Neuronal stem cell (in vitro differentiated cells): ENCODE measurements at regions not wholly inside any gene's neighbourhood (a gene's known extent, or its start where the extent isn't known, plus 50 kb on each side); places are given as distances from the start of the nearest gene placed in this dataset.
"Not testable (repeated sequence)": the region's sequence is repeated elsewhere in the genome, so short reads cannot be mapped to it uniquely, and the experiment has no call there.

Experiments used
- DNase-seq: peaks from one replicate; pipeline ENCODE4 v3.0.0-alpha.2; 2013; ENCODE audit warnings: low spot score
- H2AFZ ChIP-seq: one replicate; pipeline ENCODE4 v1.6.1; 2013; ENCODE audit warnings: mild to moderate bottlenecking, low read length, inconsistent platforms
- H2AK5ac ChIP-seq: 2 replicates; pipeline ENCODE4 v1.6.1; 2013; ENCODE audit warnings: low read depth, mild to moderate bottlenecking, inconsistent platforms, low read length, moderate library complexity, mixed read lengths
- H2BK120ac ChIP-seq: 2 replicates; pipeline ENCODE4 v1.6.1; 2013; ENCODE audit warnings: low read depth, mild to moderate bottlenecking, inconsistent platforms, low read length, moderate library complexity, mixed read lengths
- H2BK12ac ChIP-seq: one replicate; pipeline ENCODE4 v1.6.1; 2013; ENCODE audit warnings: low read length, inconsistent platforms
- H2BK15ac ChIP-seq: 2 replicates; pipeline ENCODE4 v1.6.1; 2013; ENCODE audit warnings: mild to moderate bottlenecking, low read length, inconsistent platforms, mixed read lengths
- H2BK5ac ChIP-seq: one replicate; pipeline ENCODE4 v1.6.1; 2013; ENCODE audit warnings: inconsistent platforms, mild to moderate bottlenecking, low read length, moderate library complexity
- H3K14ac ChIP-seq: one replicate; pipeline ENCODE4 v1.6.1; 2013; ENCODE audit warnings: low read length, inconsistent platforms
- H3K18ac ChIP-seq: 2 replicates; pipeline ENCODE4 v1.6.1; 2013; ENCODE audit warnings: low read length, inconsistent platforms
- H3K23ac ChIP-seq: 2 replicates; pipeline ENCODE4 v1.6.1; 2013; ENCODE audit warnings: low read depth, mild to moderate bottlenecking, mixed read lengths, low read length, inconsistent platforms; ENCODE audit not compliant: poor library complexity
- H3K27ac ChIP-seq: replicated peaks from 3 replicates; pipeline ENCODE4 v1.5.1; 2013; ENCODE audit warnings: low read length, inconsistent platforms
- H3K27me3 ChIP-seq, 3 experiments: 2 replicates each; pipeline ENCODE4 v1.6.1; 2013; ENCODE audit warnings: low read length in 3 of 3, mild to moderate bottlenecking in 2 of 3, inconsistent platforms in 1 of 3, low read depth in 1 of 3, mixed read lengths in 1 of 3, moderate library complexity in 1 of 3; ENCODE audit not compliant: control insufficient read depth in 3 of 3, insufficient read depth in 3 of 3
- H3K36me3 ChIP-seq, 2 donors: replicated peaks in 1 of 2; 2 replicates each; pipeline ENCODE4 v1.6.1; 2013; ENCODE audit warnings: low read length in 2 of 2; ENCODE audit not compliant: control insufficient read depth in 2 of 2, insufficient read depth in 2 of 2
- H3K4ac ChIP-seq: 2 replicates; pipeline ENCODE4 v1.6.1; 2013; ENCODE audit warnings: inconsistent platforms, mild to moderate bottlenecking, low read length, moderate library complexity
- H3K4me1 ChIP-seq, 2 donors: 1 replicate in 1 of 2; 2 replicates in 1 of 2; pipeline ENCODE4 v1.6.1; 2013; ENCODE audit warnings: low read length in 2 of 2, low read depth in 1 of 2; ENCODE audit not compliant: control insufficient read depth in 2 of 2, insufficient read depth in 1 of 2
- H3K4me2 ChIP-seq: one replicate; pipeline ENCODE4 v1.6.1; 2013; ENCODE audit warnings: mild to moderate bottlenecking, low read length, inconsistent platforms; ENCODE audit not compliant: insufficient read depth, poor library complexity, severe bottlenecking
- H3K4me3 ChIP-seq, 2 donors: 2 replicates each; pipeline ENCODE4 v1.5.1; 2013; ENCODE audit warnings: low read length in 2 of 2, mild to moderate bottlenecking in 2 of 2, inconsistent platforms in 1 of 2, moderate library complexity in 1 of 2
- H3K79me1 ChIP-seq: one replicate; pipeline ENCODE4 v1.6.1; 2013; ENCODE audit warnings: low read depth, mild to moderate bottlenecking, inconsistent platforms, low read length, moderate library complexity
- H3K9ac ChIP-seq: one replicate; pipeline ENCODE4 v1.6.1; 2013; ENCODE audit warnings: mild to moderate bottlenecking, low read depth, low read length, inconsistent platforms; ENCODE audit not compliant: poor library complexity
- H3K9me3 ChIP-seq, 2 donors: replicated peaks in 1 of 2; 2 replicates each; pipeline versions ENCODE3 to v1.6.1; 2013; ENCODE audit warnings: low read length in 2 of 2, mild to moderate bottlenecking in 2 of 2, inconsistent platforms in 1 of 2, low read depth in 1 of 2, mixed read lengths in 1 of 2, moderate library complexity in 1 of 2; ENCODE audit not compliant: control insufficient read depth in 2 of 2, insufficient read depth in 1 of 2
- H4K8ac ChIP-seq: one replicate; pipeline ENCODE4 v1.6.1; 2013; ENCODE audit warnings: low read depth, mild to moderate bottlenecking, inconsistent platforms, low read length, moderate library complexity
- H4K91ac ChIP-seq: one replicate; pipeline ENCODE4 v1.6.1; 2013; ENCODE audit warnings: low read length, low read depth, mild to moderate bottlenecking, inconsistent platforms; ENCODE audit not compliant: poor library complexity
- WGBS, 2 donors: extraction: QIAGEN DNeasy Blood & Tissue Kit; methylation state at CpG; one replicate each; pipeline ENCODE4 v1.1.7; 2013; ENCODE audit warnings: missing lambda C conversion rate in 2 of 2, mixed read lengths in 1 of 2; ENCODE audit not compliant: insufficient read length in 2 of 2, insufficient replicate concordance in 1 of 2; ENCODE audit errors: extremely low coverage in 2 of 2; 5-methylcytosine and 5-hydroxymethylcytosine counted together

DNA sequence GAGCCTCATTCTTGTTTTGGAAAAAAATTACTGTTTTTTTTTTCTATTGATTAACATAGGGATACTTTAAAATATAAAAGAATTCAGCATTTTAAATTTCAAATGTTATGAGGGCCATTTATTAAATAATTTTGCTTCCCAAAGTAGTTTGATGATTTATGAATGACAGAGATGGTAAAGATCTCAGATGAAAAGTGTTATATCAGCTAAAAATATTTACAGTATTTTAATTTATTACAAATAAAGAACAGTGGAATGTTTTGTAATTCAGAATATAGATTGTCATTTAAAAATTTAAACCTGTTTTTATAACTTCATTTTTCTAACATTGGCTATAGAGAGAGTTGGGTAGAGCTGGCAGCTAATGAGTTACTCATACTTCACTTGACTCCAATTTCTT, 256.0 kb downstream of the TPBG start:
- Histone ChIP-seq H3K14ac (no peak overlapping the region), H3K9ac (no peak overlapping the region), H2BK5ac (no peak overlapping the region), H2BK12ac (no peak overlapping the region), H4K8ac (no peak overlapping the region), H3K23ac (no peak overlapping the region), H3K9me3 (no peaks in the 10 kb centered on the region), H3K4ac (no peak overlapping the region), H3K4me3 (no peak overlapping the region), H2BK120ac (no peak overlapping the region), H3K4me2 (no peak overlapping the region), H2BK15ac (no peak overlapping the region), H4K91ac (no peak overlapping the region), H2AFZ (no peak overlapping the region), H3K18ac (no peak overlapping the region), H3K27ac (no peak overlapping the region), H3K79me1 (no peaks in the 10 kb centered on the region), H2AK5ac (no peak overlapping the region), H3K36me3 (no peaks in the 10 kb centered on the region), H3K4me1 (no peaks in the 10 kb centered on the region), H3K27me3 (no peaks in the 10 kb centered on the region)
- no peak for DNase-seq

DNA sequence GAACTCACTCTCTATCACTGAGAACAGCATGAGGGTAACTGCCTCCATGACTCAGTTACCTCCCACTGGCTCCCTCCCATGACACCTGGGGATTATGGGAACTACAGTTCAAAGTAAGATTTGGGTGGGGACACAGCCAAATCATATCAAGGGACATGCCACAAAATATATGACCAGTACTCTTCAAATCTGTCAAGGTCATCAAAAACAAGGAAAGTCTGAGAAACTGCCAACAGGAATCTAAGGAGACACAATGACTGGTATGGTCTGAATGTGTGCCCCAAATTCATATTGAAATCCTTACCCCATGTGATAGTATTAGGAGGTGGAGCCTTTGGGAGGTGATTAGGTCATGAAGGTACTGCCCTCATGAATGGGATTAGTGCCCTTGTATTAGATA, 258.8 kb downstream of the TPBG start:
- no peaks in the 10 kb centered on the region for H3K79me1 ChIP-seq
- no peak overlapping the region for H3K23ac ChIP-seq
- H2AK5ac ChIP-seq, result no peak overlapping the region
- H2BK120ac ChIP-seq, result no peak overlapping the region
- H3K14ac ChIP-seq, result no peak overlapping the region
- H3K18ac ChIP-seq, result no peak overlapping the region
- H3K27ac ChIP-seq, result no peak overlapping the region
- no peaks in the 10 kb centered on the region for H3K27me3 ChIP-seq
- H2BK5ac ChIP-seq, result no peak overlapping the region
- no peak overlapping the region for H3K4me3 ChIP-seq
- no peak for DNase-seq
- H3K9me3 ChIP-seq, result no peaks in the 10 kb centered on the region
- H3K36me3 ChIP-seq, result no peaks in the 10 kb centered on the region
- H4K91ac ChIP-seq, result no peak overlapping the region
- H2BK12ac ChIP-seq, result no peak overlapping the region
- H2AFZ ChIP-seq, result no peak overlapping the region
- H3K9ac ChIP-seq, result no peak overlapping the region
- H3K4ac ChIP-seq, result no peak overlapping the region
- no peak overlapping the region for H4K8ac ChIP-seq
- H3K4me1 ChIP-seq, result no peaks in the 10 kb centered on the region
- no peak overlapping the region for H2BK15ac ChIP-seq
- no peak overlapping the region for H3K4me2 ChIP-seq

DNA sequence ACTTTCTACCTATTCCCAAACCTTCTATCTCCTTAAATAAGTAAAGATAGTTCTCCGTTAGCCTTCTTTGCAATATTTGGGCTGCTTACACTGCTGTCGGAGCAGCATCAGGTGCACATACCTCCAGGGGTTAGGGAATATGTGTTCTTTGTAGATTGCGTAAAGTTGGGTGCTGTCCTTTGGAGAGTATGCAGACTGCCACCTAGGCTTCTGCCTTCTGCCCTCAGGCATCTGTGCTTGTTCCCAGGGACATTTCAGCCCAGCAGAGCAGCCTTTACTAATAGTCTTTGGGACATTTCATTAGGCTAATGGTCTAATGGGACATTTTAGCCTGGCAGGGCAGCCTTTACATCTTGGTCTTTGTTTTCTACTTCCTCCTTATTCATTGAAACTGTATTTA, 260.6 kb downstream of the TPBG start:
- Histone ChIP-seq H3K4ac (no peak overlapping the region), H2BK12ac (no peak overlapping the region), H3K9me3 (no peaks in the 10 kb centered on the region), H4K8ac (no peak overlapping the region), H3K23ac (no peak overlapping the region), H2AFZ (no peak overlapping the region), H4K91ac (no peak overlapping the region), H2BK15ac (no peak overlapping the region), H3K4me3 (no peak overlapping the region), H3K36me3 (no peaks in the 10 kb centered on the region), H3K79me1 (no peaks in the 10 kb centered on the region), H3K9ac (no peak overlapping the region), H3K27me3 (no peaks in the 10 kb centered on the region), H2BK5ac (no peak overlapping the region), H2BK120ac (no peak overlapping the region), H3K4me1 (no peaks in the 10 kb centered on the region), H3K27ac (no peak overlapping the region), H3K4me2 (no peak overlapping the region), H3K14ac (no peak overlapping the region), H3K18ac (no peak overlapping the region), H2AK5ac (no peak overlapping the region)
- WGBS, 2 donors, result no CpG with 5 or more reads among the region's 3 CpGs
- no peak for DNase-seq

DNA sequence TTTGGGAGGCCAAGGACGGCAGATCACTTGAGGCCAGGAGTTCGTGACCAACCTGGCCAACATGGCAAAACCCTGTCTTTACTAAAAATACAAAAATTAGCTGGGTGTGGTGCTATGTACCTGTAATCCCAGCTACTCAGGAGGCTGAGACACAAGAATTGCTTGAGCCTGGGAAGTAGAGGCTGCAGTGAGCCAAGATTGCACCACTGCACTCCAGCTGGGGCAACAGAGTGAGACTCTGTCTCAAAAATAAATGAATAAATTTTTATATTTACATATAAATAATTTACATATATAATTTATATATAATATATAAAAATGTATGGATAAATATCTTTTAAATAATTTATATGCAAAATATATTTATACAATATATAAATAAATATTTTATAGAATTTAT, 263.3 kb downstream of the TPBG start:
- H3K14ac ChIP-seq, H3K9me3 ChIP-seq, H3K23ac ChIP-seq, H4K91ac ChIP-seq, H2BK5ac ChIP-seq, H2BK120ac ChIP-seq, H3K4ac ChIP-seq, H3K79me1 ChIP-seq, H3K36me3 ChIP-seq, H3K4me2 ChIP-seq, H3K4me1 ChIP-seq, H3K18ac ChIP-seq, H3K27me3 ChIP-seq, DNase-seq, H2BK12ac ChIP-seq, H3K27ac ChIP-seq, H2AK5ac ChIP-seq, H3K4me3 ChIP-seq, H3K9ac ChIP-seq, H4K8ac ChIP-seq, H2BK15ac ChIP-seq, H2AFZ ChIP-seq: not testable (repeated sequence)
- WGBS, 2 donors, result no CpG with 5 or more reads among the region's 2 CpGs
